PC-3 (cell line): ENCODE measurements at regions not wholly inside any gene's neighbourhood (a gene's known extent, or its start where the extent isn't known, plus 50 kb on each side); places are given as distances from the start of the nearest gene placed in this dataset.

Experiments used
- ATAC-seq: fragments of 200-7000 bp; cut with Tn5 transposase; 2 replicates; pipeline ENCODE4 v1.9.1; 2020; ENCODE audit warnings: mild to moderate bottlenecking, moderate library complexity
- BruUV-seq: library from RNA; stranded (reverse); fragments of 400-500 nt; replicated peaks from 2 replicates; lab custom pipeline; 2021; lab: Mats Ljungman, UMichigan
- CTCF ChIA-PET: fragments of 300-600 bp; sonication (Branson Sonifier 250); formaldehyde crosslinking; loops from one replicate; lab custom pipeline; 2022; ENCODE audit warnings: antibody characterized with exemption; lab: Charles Lee
- POLR2A ChIA-PET: fragments of 300-600 bp; sonication (Branson Sonifier 250); formaldehyde crosslinking; loops from one replicate; lab custom pipeline; 2022; ENCODE audit warnings: antibody characterized with exemption; ENCODE audit not compliant: unreplicated experiment; lab: Charles Lee
- DNase-seq: peaks from one replicate; pipeline ENCODE4 v3.0.0-alpha.2; 2015
- H2AFZ ChIP-seq: fragments of 300-600 bp; sonication (generic); 2 replicates; pipeline ENCODE4 v1.6.0; 2016; ENCODE audit warnings: antibody characterized with exemption, low read length
- H3F3A ChIP-seq: fragments of 300-600 bp; sonication (generic); one replicate; pipeline ENCODE4 v1.6.0; 2017; ENCODE audit warnings: antibody characterized with exemption, low read length, control low read depth, mild to moderate bottlenecking; ENCODE audit not compliant: unreplicated experiment
- H3K27ac ChIP-seq: fragments of 300-600 bp; sonication (generic); 2 replicates; pipeline ENCODE4 v1.5.1; 2016; ENCODE audit warnings: mild to moderate bottlenecking, low read length
- H3K27me3 ChIP-seq: fragments of 300-600 bp; sonication (generic); 2 replicates; pipeline ENCODE4 v1.6.1; 2016; ENCODE audit warnings: low read length, mixed read lengths
- H3K36me3 ChIP-seq: fragments of 300-600 bp; sonication (generic); 2 replicates; pipeline ENCODE4 v1.6.1; 2016; ENCODE audit warnings: low read depth, mixed run types, low read length, mixed read lengths
- H3K4me1 ChIP-seq: fragments of 300-600 bp; sonication (generic); 2 replicates; pipeline ENCODE4 v1.5.1; 2016; ENCODE audit warnings: low read length; ENCODE audit not compliant: insufficient read depth
- H3K4me2 ChIP-seq: fragments of 300-600 bp; sonication (generic); 2 replicates; pipeline ENCODE4 v1.6.0; 2016; ENCODE audit warnings: low read length
- H3K4me3 ChIP-seq: fragments of 300-600 bp; sonication (generic); 2 replicates; pipeline ENCODE4 v1.5.1; 2016; ENCODE audit warnings: mild to moderate bottlenecking, low read length, mixed read lengths
- H3K79me2 ChIP-seq: fragments of 300-600 bp; sonication (generic); 2 replicates; pipeline ENCODE4 v1.6.1; 2017; ENCODE audit warnings: low read length, mixed read lengths
- H3K9ac ChIP-seq: fragments of 300-600 bp; sonication (generic); 2 replicates; pipeline ENCODE4 v1.6.0; 2016; ENCODE audit warnings: mild to moderate bottlenecking, low read length
- H3K9me2 ChIP-seq: fragments of 300-600 bp; sonication (generic); replicated peaks from 2 replicates; pipeline ENCODE4 v1.6.1; 2016; ENCODE audit warnings: mixed run types, low read length, mixed read lengths
- H3K9me3 ChIP-seq: fragments of 300-600 bp; sonication (generic); 2 replicates; pipeline ENCODE4 v1.6.1; 2016; ENCODE audit warnings: low read length, mixed read lengths
- H4K20me1 ChIP-seq: fragments of 300-600 bp; sonication (generic); 2 replicates; pipeline ENCODE4 v1.6.1; 2016; ENCODE audit warnings: low read length, mixed read lengths
- EZH2 ChIP-seq: fragments of 300-600 bp; sonication (generic); IDR thresholded peaks from one replicate; pipeline ENCODE4 v1.6.1; 2017; ENCODE audit warnings: antibody characterized with exemption, mild to moderate bottlenecking, low read length; ENCODE audit not compliant: unreplicated experiment
- EZH2phosphoT487 ChIP-seq: fragments of 300-600 bp; sonication (generic); IDR thresholded peaks from 2 replicates; pipeline ENCODE4 v1.6.1; 2018; ENCODE audit warnings: mild to moderate bottlenecking, antibody characterized with exemption, low read length, borderline replicate concordance
- intact Hi-C: fragments of 100-400 bp; cut with micrococcal nuclease; formaldehyde crosslinking; loops from 2 replicates; pipeline ENCODE4 v1.9.0; 2023
- TF ChIP-seq, protein P1 (sequence below): fragments of 300-600 bp; sonication (generic); conservative IDR thresholded peaks from 2 replicates; pipeline ENCODE4 v1.5.1; 2017; ENCODE audit warnings: antibody characterized with exemption, low read depth, mild to moderate bottlenecking, low read length

DNA sequence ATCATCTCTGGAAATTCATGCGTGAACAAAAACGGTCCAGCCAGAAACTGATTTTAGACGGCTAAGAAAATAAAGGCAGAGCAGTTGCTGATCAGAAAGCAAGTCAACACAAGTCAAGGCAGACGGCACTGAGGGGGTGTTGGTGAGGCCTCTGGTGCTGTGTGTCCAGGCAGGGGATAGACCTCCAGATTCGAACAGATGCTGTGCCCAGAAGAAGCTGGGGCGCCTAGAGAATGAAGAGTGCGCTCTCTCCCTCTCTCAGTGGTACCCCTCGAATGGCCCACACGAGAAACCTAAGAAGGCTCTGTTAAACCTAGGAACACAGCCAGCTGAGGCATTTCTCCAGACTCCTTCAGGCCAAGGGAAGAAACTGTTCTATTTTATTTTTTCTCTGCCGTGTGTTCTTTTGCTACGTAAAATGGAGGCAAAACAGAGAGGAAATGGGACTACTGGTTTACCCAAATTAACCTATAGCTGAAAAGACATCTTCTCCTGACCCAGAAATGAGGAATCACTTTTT, 178.3 kb downstream of the PMP22 start:
- DNase-seq: no peak
- no peaks in the 10 kb centered on the region for H3K4me1 ChIP-seq
- H4K20me1 ChIP-seq: no peaks in the 10 kb centered on the region
- H2AFZ ChIP-seq: no peak overlapping the region
- no peaks in the 10 kb centered on the region for H3K9me3 ChIP-seq
- H3K79me2 ChIP-seq: no peaks in the 10 kb centered on the region
- no peak for ATAC-seq
- no peak overlapping the region for H3K27ac ChIP-seq
- ChIA-PET CTCF (no interaction called here), POLR2A (no interaction called here)
- H3K4me3 ChIP-seq: no peak overlapping the region
- intact Hi-C loops: no loop called here
- H3K27me3 ChIP-seq: peaks cover 97% of the 10 kb centered on the region
- H3K36me3 ChIP-seq: no peaks in the 10 kb centered on the region
- H3K4me2 ChIP-seq: no peak overlapping the region
- H3K9ac ChIP-seq: no peak overlapping the region
- H3F3A ChIP-seq: no peaks in the 10 kb centered on the region
- no peaks in the 10 kb centered on the region for H3K9me2 ChIP-seq
- no TSS peak for BruUV-seq
- TF ChIP-seq EZH2 (no peak), EZH2phosphoT487 (no peak)
- TF ChIP-seq, protein P1, sequence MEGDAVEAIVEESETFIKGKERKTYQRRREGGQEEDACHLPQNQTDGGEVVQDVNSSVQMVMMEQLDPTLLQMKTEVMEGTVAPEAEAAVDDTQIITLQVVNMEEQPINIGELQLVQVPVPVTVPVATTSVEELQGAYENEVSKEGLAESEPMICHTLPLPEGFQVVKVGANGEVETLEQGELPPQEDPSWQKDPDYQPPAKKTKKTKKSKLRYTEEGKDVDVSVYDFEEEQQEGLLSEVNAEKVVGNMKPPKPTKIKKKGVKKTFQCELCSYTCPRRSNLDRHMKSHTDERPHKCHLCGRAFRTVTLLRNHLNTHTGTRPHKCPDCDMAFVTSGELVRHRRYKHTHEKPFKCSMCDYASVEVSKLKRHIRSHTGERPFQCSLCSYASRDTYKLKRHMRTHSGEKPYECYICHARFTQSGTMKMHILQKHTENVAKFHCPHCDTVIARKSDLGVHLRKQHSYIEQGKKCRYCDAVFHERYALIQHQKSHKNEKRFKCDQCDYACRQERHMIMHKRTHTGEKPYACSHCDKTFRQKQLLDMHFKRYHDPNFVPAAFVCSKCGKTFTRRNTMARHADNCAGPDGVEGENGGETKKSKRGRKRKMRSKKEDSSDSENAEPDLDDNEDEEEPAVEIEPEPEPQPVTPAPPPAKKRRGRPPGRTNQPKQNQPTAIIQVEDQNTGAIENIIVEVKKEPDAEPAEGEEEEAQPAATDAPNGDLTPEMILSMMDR: no peak

DNA sequence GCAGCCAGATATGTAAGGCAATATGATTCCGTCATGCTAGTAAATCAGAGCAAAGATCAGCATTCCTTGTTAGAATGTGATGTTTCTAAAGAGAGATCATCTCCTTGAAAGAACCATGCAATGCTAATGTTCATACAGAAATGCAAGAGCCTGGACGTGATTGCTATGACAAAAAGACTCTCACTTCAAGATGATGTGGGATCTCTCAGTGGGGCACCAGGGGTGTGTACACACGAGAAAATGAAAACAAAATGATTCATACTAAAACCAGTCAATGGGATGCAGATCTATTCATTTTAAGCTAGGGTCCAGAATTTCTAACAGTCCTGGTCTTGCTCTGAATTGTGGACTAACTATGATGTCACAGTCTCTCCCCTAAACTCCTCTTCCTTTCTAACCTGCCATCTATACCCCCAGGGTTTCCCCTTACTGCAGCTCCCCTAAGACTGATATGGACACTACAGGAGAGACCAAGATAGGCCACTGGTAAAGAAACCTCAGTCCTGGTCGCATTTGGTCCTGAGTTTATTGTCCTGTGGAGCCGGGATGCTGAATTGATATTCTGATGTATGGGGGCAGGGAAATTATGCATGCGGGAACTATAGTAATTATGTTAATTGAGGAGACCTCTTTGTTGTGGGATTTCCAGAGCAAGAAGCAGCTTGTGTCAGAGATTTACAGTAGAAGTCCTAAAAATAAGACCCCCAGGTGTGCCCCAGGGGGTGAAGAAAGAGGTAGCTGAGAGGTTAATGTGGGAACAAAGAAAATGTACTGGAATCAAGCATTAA, 179.0 kb downstream of the PMP22 start:
- Histone ChIP-seq H3K9me2 (no peaks in the 10 kb centered on the region), H3F3A (no peaks in the 10 kb centered on the region), H3K9ac (no peak overlapping the region), H3K9me3 (no peaks in the 10 kb centered on the region), H3K4me3 (no peak overlapping the region), H3K4me1 (no peaks in the 10 kb centered on the region), H3K36me3 (no peaks in the 10 kb centered on the region), H3K79me2 (no peaks in the 10 kb centered on the region), H3K4me2 (no peak overlapping the region), H2AFZ (no peak overlapping the region), H4K20me1 (no peaks in the 10 kb centered on the region), H3K27ac (no peak overlapping the region), H3K27me3 (peaks cover 97% of the 10 kb centered on the region)
- intact Hi-C loops: no loop called here
- ChIA-PET CTCF (no interaction called here), POLR2A (no interaction called here)
- DNase-seq (no peak), ATAC-seq (no peak)
- TF ChIP-seq EZH2 (no peak), EZH2phosphoT487 (no peak)
- TF ChIP-seq, protein P1: no peak
- no TSS peak for BruUV-seq

DNA sequence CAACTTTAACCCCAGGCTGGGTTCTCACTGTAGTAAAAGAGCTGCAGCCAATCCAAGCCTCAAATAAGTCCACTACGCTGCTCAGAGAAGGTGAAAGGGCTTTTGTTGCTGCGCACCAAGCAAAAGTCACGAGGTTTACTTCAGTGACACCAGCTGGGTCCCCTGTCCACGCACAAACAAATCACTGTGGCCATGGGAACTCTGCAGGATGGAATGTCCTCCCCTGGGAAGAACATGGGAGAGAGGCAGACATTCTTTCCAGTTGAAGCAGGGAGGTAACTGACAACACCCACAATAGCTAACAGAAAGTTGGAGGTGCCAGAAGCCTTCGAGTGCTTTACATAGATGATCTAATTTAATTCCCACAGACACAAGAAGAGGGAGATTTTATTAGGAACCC, 181.9 kb downstream of the PMP22 start:
- DNase-seq (no peak), ATAC-seq (no peak)
- TF ChIP-seq EZH2phosphoT487 (no peak), EZH2 (no peak)
- TF ChIP-seq, protein P1: no peak
- H3K9ac ChIP-seq: no peak overlapping the region
- H4K20me1 ChIP-seq: no peaks in the 10 kb centered on the region
- no peaks in the 10 kb centered on the region for H3K4me1 ChIP-seq
- no peaks in the 10 kb centered on the region for H3K9me2 ChIP-seq
- no peak overlapping the region for H3K4me2 ChIP-seq
- peaks cover 96% of the 10 kb centered on the region for H3K27me3 ChIP-seq
- H3K4me3 ChIP-seq: no peak overlapping the region
- BruUV-seq: no TSS peak
- intact Hi-C loops: no loop called here
- CTCF ChIA-PET: no interaction called here
- no peaks in the 10 kb centered on the region for H3K36me3 ChIP-seq
- POLR2A ChIA-PET: no interaction called here
- H3K9me3 ChIP-seq: no peaks in the 10 kb centered on the region
- H3K27ac ChIP-seq: no peak overlapping the region
- no peaks in the 10 kb centered on the region for H3F3A ChIP-seq
- H2AFZ ChIP-seq: no peak overlapping the region
- no peaks in the 10 kb centered on the region for H3K79me2 ChIP-seq
